HG03342 (cell line): ENCODE measurements at regions not wholly inside any gene's neighbourhood (a gene's known extent, or its start where the extent isn't known, plus 50 kb on each side); places are given as distances from the start of the nearest gene placed in this dataset.
"Not testable (repeated sequence)": the region's sequence is repeated elsewhere in the genome, so short reads cannot be mapped to it uniquely, and the experiment has no call there.

Experiments
- ATAC-seq: cut with Tn5 transposase; IDR thresholded peaks from one replicate; pipeline ENCODE4 v1.9.1; 2021; ENCODE audit warnings: mild to moderate bottlenecking, moderate library complexity; ENCODE audit not compliant: unreplicated experiment

- peak; percentile 84 for ATAC-seq
Observed at GRCh38 chr7:32691965-32692815, 196.9 kb downstream of the AVL9 start.

GRCh38 chr7:32688092-32688491, 192.8 kb downstream of the AVL9 start:
- ATAC-seq, result not testable (repeated sequence)

- no peak for ATAC-seq
Observed at GRCh38 chr7:32681174-32681518, 185.9 kb downstream of the AVL9 start.

- no peak for ATAC-seq
Observed at GRCh38 chr7:32680259-32681173, 185.2 kb downstream of the AVL9 start.

GRCh38 chr7:32679192-32679591, 183.9 kb downstream of the AVL9 start:
- no peak for ATAC-seq

- no peak for ATAC-seq
Observed at GRCh38 chr7:32677593-32677992, 182.3 kb downstream of the AVL9 start.

- ATAC-seq, result no peak
Observed at GRCh38 chr7:32676249-32676941, 181.1 kb downstream of the AVL9 start.

- no peak for ATAC-seq
Observed at GRCh38 chr7:32673275-32673983, 178.1 kb downstream of the AVL9 start.

GRCh38 chr7:32670110-32671025, 175.1 kb downstream of the AVL9 start:
- no peak for ATAC-seq

GRCh38 chr7:32669173-32669870, 174.0 kb downstream of the AVL9 start:
- ATAC-seq, result not testable (repeated sequence)

- ATAC-seq, result not testable (repeated sequence)
Observed at GRCh38 chr7:32668387-32669097, 173.3 kb downstream of the AVL9 start.

GRCh38 chr7:32667586-32667985, 172.3 kb downstream of the AVL9 start:
- not testable (repeated sequence) for ATAC-seq

- not testable (repeated sequence) for ATAC-seq
Observed at GRCh38 chr7:32663805-32664211, 168.5 kb downstream of the AVL9 start.

- not testable (repeated sequence) for ATAC-seq
Observed at GRCh38 chr7:32662509-32662908, 167.2 kb downstream of the AVL9 start.

- ATAC-seq, result no peak
Observed at GRCh38 chr7:32661929-32662328, 166.6 kb downstream of the AVL9 start.

GRCh38 chr7:32661501-32661900, 166.2 kb downstream of the AVL9 start:
- ATAC-seq, result no peak

- no peak for ATAC-seq
Observed at GRCh38 chr7:32660936-32661335, 165.6 kb downstream of the AVL9 start.

GRCh38 chr7:32659853-32660252, 164.6 kb downstream of the AVL9 start:
- ATAC-seq, result no peak
